HEK293 (cell line): ENCODE measurements at regions not wholly inside any gene's neighbourhood (a gene's known extent, or its start where the extent isn't known, plus 50 kb on each side); places are given as distances from the start of the nearest gene placed in this dataset.

Source experiments
- CTCF ChIA-PET: fragments of 350-600 bp; formaldehyde crosslinking; extraction: SDS; loops from one replicate; lab custom pipeline; 2021; ENCODE audit warnings: antibody characterized with exemption; lab: Yijun Ruan, JAX
- POLR2A ChIA-PET: fragments of 300-600 bp; formaldehyde crosslinking; extraction: SDS; loops from one replicate; lab custom pipeline; 2020; ENCODE audit warnings: antibody characterized with exemption, inconsistent platforms; lab: Yijun Ruan, JAX
- H3K27ac ChIP-seq: fragments of 200-500 bp; sonication (Bioruptor generic); 2 replicates; pipeline ENCODE4 v1.5.1; 2014; ENCODE audit warnings: low read depth, low read length, control low read depth, inconsistent platforms; ENCODE audit errors: extremely low read depth
- H3K36me3 ChIP-seq, 2 experiments: fragments of 200-500 bp in 1 of 2; sonication (Bioruptor generic) in 1 of 2; 1 replicate in 1 of 2; 2 replicates in 1 of 2; pipeline ENCODE4 v1.5.1; 2014 to 2017; ENCODE audit warnings: inconsistent platforms in 2 of 2, low read length in 2 of 2; ENCODE audit not compliant: control insufficient read depth in 2 of 2, insufficient read depth in 1 of 2
- H3K4me1 ChIP-seq: fragments of 200-500 bp; sonication (Bioruptor generic); 2 replicates; pipeline ENCODE4 v1.5.1; 2014; ENCODE audit warnings: mild to moderate bottlenecking, low read length, inconsistent platforms; ENCODE audit not compliant: control insufficient read depth, insufficient read depth
- H3K4me3 ChIP-seq: 2 replicates; pipeline ENCODE4 v1.5.1; 2011; ENCODE audit warnings: low read depth, mild to moderate bottlenecking, control low read depth, low read length, moderate library complexity
- H3K9me3 ChIP-seq: fragments of 200-500 bp; sonication (Bioruptor generic); 2 replicates; pipeline ENCODE4 v1.5.1; 2014; ENCODE audit warnings: low read depth, low read length, inconsistent platforms; ENCODE audit not compliant: control insufficient read depth, insufficient read depth
- CTCF ChIP-seq: fragments of 450-650 bp; formaldehyde crosslinking; IDR thresholded peaks from 2 replicates; pipeline ENCODE4 v1.5.1; 2016; ENCODE audit warnings: missing biosample characterization, missing genetic modification characterization
- ELK4 ChIP-seq: IDR thresholded peaks from 2 replicates; pipeline ENCODE4 v1.6.1; 2011; ENCODE audit warnings: mild to moderate bottlenecking, low read depth, low read length, borderline replicate concordance
- IKZF3 ChIP-seq: fragments of 450-650 bp; IDR thresholded peaks from 2 replicates; pipeline ENCODE4 v1.5.0; 2018; ENCODE audit warnings: missing biosample characterization, mild to moderate bottlenecking, missing genetic modification characterization, moderate library complexity
- KLF17 ChIP-seq: fragments of 450-650 bp; formaldehyde crosslinking; IDR thresholded peaks from 2 replicates; pipeline ENCODE4 v1.5.1; 2016; ENCODE audit warnings: missing biosample characterization, missing genetic modification characterization
- PATZ1 ChIP-seq: fragments of 450-650 bp; formaldehyde crosslinking; IDR thresholded peaks from 2 replicates; pipeline ENCODE4 v1.5.1; 2016; ENCODE audit warnings: missing biosample characterization, missing genetic modification characterization
- SP2 ChIP-seq: fragments of 450-650 bp; formaldehyde crosslinking; IDR thresholded peaks from 2 replicates; pipeline ENCODE4 v1.5.1; 2016; ENCODE audit warnings: missing biosample characterization, missing genetic modification characterization
- SP7 ChIP-seq: fragments of 450-650 bp; formaldehyde crosslinking; IDR thresholded peaks from 2 replicates; pipeline ENCODE4 v1.5.1; 2016; ENCODE audit warnings: missing biosample characterization, missing genetic modification characterization
- YY1 ChIP-seq: fragments of 450-650 bp; formaldehyde crosslinking; IDR thresholded peaks from 2 replicates; pipeline ENCODE4 v1.5.1; 2018; ENCODE audit warnings: missing biosample characterization, missing genetic modification characterization
- ZBTB7A ChIP-seq: fragments of 450-650 bp; formaldehyde crosslinking; IDR thresholded peaks from 2 replicates; pipeline ENCODE4 v1.5.1; 2016; ENCODE audit warnings: low read depth, missing biosample characterization, missing genetic modification characterization
- ZEB2 ChIP-seq: fragments of 450-650 bp; formaldehyde crosslinking; IDR thresholded peaks from 2 replicates; pipeline ENCODE4 v1.5.1; 2016; ENCODE audit warnings: missing biosample characterization, missing genetic modification characterization
- ZFP41 ChIP-seq: fragments of 450-650 bp; formaldehyde crosslinking; IDR thresholded peaks from 2 replicates; pipeline ENCODE4 v1.5.1; 2016; ENCODE audit warnings: missing biosample characterization, missing genetic modification characterization, borderline replicate concordance
- ZNF10 ChIP-seq: fragments of 450-650 bp; formaldehyde crosslinking; IDR thresholded peaks from 2 replicates; pipeline ENCODE4 v1.5.1; 2017; ENCODE audit warnings: missing biosample characterization, missing genetic modification characterization
- ZNF155 ChIP-seq: fragments of 450-650 bp; formaldehyde crosslinking; IDR thresholded peaks from 2 replicates; pipeline ENCODE4 v1.5.1; 2016; ENCODE audit warnings: missing biosample characterization, missing genetic modification characterization
- ZNF184 ChIP-seq: fragments of 450-650 bp; IDR thresholded peaks from 2 replicates; pipeline ENCODE4 v1.5.1; 2018; ENCODE audit warnings: missing biosample characterization, mild to moderate bottlenecking, missing genetic modification characterization
- ZNF221 ChIP-seq: fragments of 450-650 bp; formaldehyde crosslinking; IDR thresholded peaks from 2 replicates; pipeline ENCODE4 v1.5.1; 2017; ENCODE audit warnings: missing biosample characterization, missing genetic modification characterization, borderline replicate concordance
- ZNF24 ChIP-seq: fragments of 450-650 bp; formaldehyde crosslinking; IDR thresholded peaks from 2 replicates; pipeline ENCODE4 v1.5.1; 2016; ENCODE audit warnings: missing biosample characterization, missing genetic modification characterization
- ZNF423 ChIP-seq: fragments of 450-650 bp; formaldehyde crosslinking; IDR thresholded peaks from 2 replicates; pipeline ENCODE4 v1.5.1; 2016; ENCODE audit warnings: missing biosample characterization, missing genetic modification characterization
- ZNF488 ChIP-seq: fragments of 450-650 bp; formaldehyde crosslinking; IDR thresholded peaks from 2 replicates; pipeline ENCODE4 v1.5.1; 2016; ENCODE audit warnings: missing biosample characterization, missing genetic modification characterization
- ZNF529 ChIP-seq: fragments of 450-650 bp; formaldehyde crosslinking; IDR thresholded peaks from 2 replicates; pipeline ENCODE4 v1.5.1; 2017; ENCODE audit warnings: missing genetic modification characterization, missing biosample characterization; ENCODE audit not compliant: insufficient replicate concordance
- ZNF561 ChIP-seq: fragments of 450-650 bp; IDR thresholded peaks from 2 replicates; pipeline ENCODE4 v1.5.1; 2018; ENCODE audit warnings: missing biosample characterization, missing genetic modification characterization, borderline replicate concordance

DNA sequence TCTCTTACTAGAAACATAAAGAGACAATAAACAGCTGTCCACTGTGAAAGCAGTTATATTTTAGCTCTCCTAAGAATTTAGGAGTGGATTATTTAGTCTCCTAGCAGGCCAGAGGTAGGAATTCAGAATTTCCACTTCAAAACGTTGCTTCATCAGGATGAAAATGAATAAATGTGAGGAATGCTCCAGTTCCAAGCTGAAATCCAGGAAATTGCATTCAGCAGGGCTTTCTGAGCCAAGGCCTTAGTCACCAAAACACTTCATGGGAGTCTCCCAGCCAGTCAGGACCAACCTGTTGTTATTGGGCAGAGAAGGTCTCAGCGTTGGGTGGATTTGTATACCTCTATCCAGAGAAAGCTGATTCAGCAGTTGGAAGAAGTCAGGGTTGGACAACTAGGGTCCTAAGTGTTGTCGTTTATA, 1040.3 kb downstream of the TLE1 start:
- CTCF ChIA-PET = interaction anchor here (0.7 kb wide), 2 partner anchors 108 to 175 kb away, joined by 3 read pairs; no protein-coding TSS in a partner anchor
- Histone ChIP-seq H3K9me3 (no peaks in the 10 kb centered on the region), H3K27ac (no peak overlapping the region)
- TF ChIP-seq IKZF3 (tag by site-specific recombination) (no peak), ZNF488 (tag by site-specific recombination) (no peak), SP7 (tag by site-specific recombination) (no peak), ZNF221 (no peak), ZNF10 (no peak), ZNF24 (no peak), ZNF155 (tag by site-specific recombination) (no peak), KLF17 (tag by site-specific recombination) (no peak), ZEB2 (tag by site-specific recombination) (no peak)
- TF ChIP-seq, all 188 proteins: peak for 0
- no peak overlapping the region for H3K4me3 ChIP-seq
- peaks cover 2% of the 10 kb centered on the region; the same call in 1 of the 2 replicates for H3K4me1 ChIP-seq
- H3K36me3 ChIP-seq = no peaks in the 10 kb centered on the region
- POLR2A ChIA-PET = no interaction called here

DNA sequence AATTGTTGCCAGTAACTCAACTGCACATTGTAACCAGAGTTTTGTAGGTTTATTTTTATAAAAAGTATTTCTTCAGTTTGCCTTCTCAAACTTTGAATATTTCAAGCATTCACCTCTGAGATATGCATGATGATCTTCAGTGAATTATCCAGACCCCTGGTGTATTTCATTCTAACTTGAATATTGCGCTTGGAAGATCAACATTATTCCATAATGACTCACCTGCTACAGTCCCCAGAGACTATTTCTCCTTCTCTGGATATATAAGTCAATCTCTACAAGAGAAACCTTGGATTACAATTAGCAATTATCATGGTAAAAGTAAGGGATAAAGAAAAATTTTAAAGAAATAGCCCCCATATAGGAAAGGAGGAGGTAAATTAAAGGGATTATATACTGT, 1041.0 kb downstream of the TLE1 start:
- Histone ChIP-seq H3K4me3 (no peak overlapping the region), H3K4me1 (peaks cover 2% of the 10 kb centered on the region; the same call in 1 of the 2 replicates), H3K36me3 (no peaks in the 10 kb centered on the region), H3K27ac (no peak overlapping the region), H3K9me3 (no peaks in the 10 kb centered on the region)
- CTCF ChIA-PET = no interaction called here
- POLR2A ChIA-PET = no interaction called here
- TF ChIP-seq ZBTB7A (no peak), PATZ1 (tag by site-specific recombination) (no peak), ZNF529 (tag by site-specific recombination) (no peak), CTCF (tag by site-specific recombination) (no peak), SP2 (tag by site-specific recombination) (no peak), ZFP41 (no peak), ZNF184 (tag by site-specific recombination) (no peak), ZNF423 (tag by site-specific recombination) (no peak), ZNF561 (no peak)

DNA sequence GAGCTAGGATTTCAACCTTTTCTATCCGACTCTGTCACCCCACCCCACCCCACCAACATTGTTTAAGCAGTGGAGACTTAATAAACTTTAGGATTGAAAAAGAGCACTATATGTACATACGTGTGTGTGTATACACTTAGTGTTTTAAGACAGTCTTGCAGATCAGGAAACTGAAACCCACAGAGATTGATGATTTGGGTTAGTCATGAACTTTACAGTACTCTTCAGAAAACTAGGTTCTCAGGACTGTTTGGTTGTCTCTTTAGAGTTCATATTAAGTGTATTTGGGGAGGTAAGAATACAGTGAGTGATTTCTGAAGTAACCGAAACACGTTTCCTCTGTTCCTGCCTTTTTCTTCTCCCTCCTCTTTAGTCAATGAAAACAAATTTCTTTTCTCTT, 1043.1 kb downstream of the TLE1 start:
- no peaks in the 10 kb centered on the region for H3K36me3 ChIP-seq
- no peak overlapping the region for H3K4me3 ChIP-seq
- ChIA-PET CTCF (no interaction called here), POLR2A (no interaction called here)
- TF ChIP-seq ELK4 (no peak), YY1 (tag by site-specific recombination) (no peak)
- no peaks in the 10 kb centered on the region for H3K9me3 ChIP-seq
- peaks cover 2% of the 10 kb centered on the region; the same call in 1 of the 2 replicates for H3K4me1 ChIP-seq
- no peak overlapping the region for H3K27ac ChIP-seq
